Left colon (tissue), 2 donors: ENCODE measurements at regions not wholly inside any gene's neighbourhood (a gene's known extent, or its start where the extent isn't known, plus 50 kb on each side); places are given as distances from the start of the nearest gene placed in this dataset.
A peak's percentile ranks its signal among the peaks of the same experiment; 100 is the strongest.

ENCODE experiments used
- ATAC-seq: fragments of 200-7000 bp; cut with Tn5 transposase; one replicate; pipeline ENCODE4 v1.9.1; 2020; ENCODE audit warnings: mild to moderate bottlenecking, moderate library complexity
- DNase-seq, 2 donors: peaks; one replicate each; pipeline ENCODE4 v3.0.0-alpha.2; 2020
- intact Hi-C, 2 donors: fragments of 100-400 bp; cut with DNase I in 1 of 2; cut with micrococcal nuclease in 1 of 2; formaldehyde crosslinking; loops; one replicate each; pipeline versions ENCODE4 v1.11.2 to v1.14.0; 2022; cut with DNase I, micrococcal nuclease
- donor health status: DM: no; HTN: no; CAD: no.
- donor health status: DM: yes; HTN: yes; CAD: no.

GRCh38 chr1:204736836-204737235, 51.3 kb upstream of the LRRN2 start:
- ATAC-seq (no peak), DNase-seq (no peak)
- intact Hi-C loops = no loop called here

GRCh38 chr1:204738506-204738905, 53.0 kb upstream of the LRRN2 start:
- intact Hi-C loops = no loop called here

GRCh38 chr1:204740354-204740753, 54.8 kb upstream of the LRRN2 start:
- no peak for DNase-seq
- intact Hi-C loops = no loop called here

More at GRCh38 chr1:204738506-204738905, 53.0 kb upstream of the LRRN2 start:
- no peak for ATAC-seq
- no peak for DNase-seq

GRCh38 chr1:204741440-204741839, 55.9 kb upstream of the LRRN2 start:
- DNase-seq = no peak
- ATAC-seq = no peak
- intact Hi-C loops = no loop called here

More at GRCh38 chr1:204740354-204740753, 54.8 kb upstream of the LRRN2 start:
- ATAC-seq = no peak

- no peak for DNase-seq
- ATAC-seq = no peak
- intact Hi-C loops = no loop called here
These were observed 57.2 kb upstream of the LRRN2 start for GRCh38 chr1:204742676-204743251.

- ATAC-seq = no peak
- intact Hi-C loops = no loop called here
- no peak for DNase-seq
These were observed 58.7 kb upstream of the LRRN2 start for GRCh38 chr1:204744107-204744779.

GRCh38 chr1:204746838-204747442, 61.4 kb upstream of the LRRN2 start:
- intact Hi-C loops = no loop called here
- DNase-seq (peak in 1 of 2 donors; percentile 46), ATAC-seq (peak; percentile 76)

- ATAC-seq (no peak), DNase-seq (no peak)
- intact Hi-C loops = no loop called here
These were observed 65.9 kb upstream of the LRRN2 start for GRCh38 chr1:204751480-204751879.

- intact Hi-C loops = no loop called here
- ATAC-seq (peak; percentile 99), DNase-seq (peak; percentile 65 to 85)
These were observed 66.5 kb upstream of the LRRN2 start for GRCh38 chr1:204751883-204752687.

- ATAC-seq (no peak), DNase-seq (no peak)
- intact Hi-C loops = no loop called here
These were observed 67.1 kb upstream of the LRRN2 start for GRCh38 chr1:204752688-204753040.

- no peak for ATAC-seq
- intact Hi-C loops = no loop called here
- DNase-seq = no peak
These were observed 69.3 kb upstream of the LRRN2 start for GRCh38 chr1:204754821-204755220.

GRCh38 chr1:204756349-204756748, 70.8 kb upstream of the LRRN2 start:
- no peak for ATAC-seq
- DNase-seq = no peak
- intact Hi-C loops = no loop called here

GRCh38 chr1:204756811-204757210, 71.3 kb upstream of the LRRN2 start:
- DNase-seq (no peak), ATAC-seq (no peak)
- intact Hi-C loops = no loop called here

GRCh38 chr1:204758601-204759000, 73.1 kb upstream of the LRRN2 start:
- ATAC-seq = no peak
- DNase-seq = no peak
- intact Hi-C loops = no loop called here

- intact Hi-C loops = loop anchor here in 1 of 2 donors (5.0 kb wide), 1 partner anchor 193 kb away; no protein-coding TSS in a partner anchor
- ATAC-seq (no peak), DNase-seq (no peak)
These were observed 74.8 kb upstream of the LRRN2 start for GRCh38 chr1:204760350-204760749.

- DNase-seq (no peak), ATAC-seq (no peak)
- intact Hi-C loops = loop anchor here in 1 of 2 donors (5.0 kb wide), 1 partner anchor 193 kb away; no protein-coding TSS in a partner anchor
These were observed 75.2 kb upstream of the LRRN2 start for GRCh38 chr1:204760757-204761156.

GRCh38 chr1:204763773-204764427, 78.4 kb upstream of the LRRN2 start:
- intact Hi-C loops = loop anchor here in 1 of 2 donors (5.0 kb wide), 1 partner anchor 197 kb away; no protein-coding TSS in a partner anchor
- peak; percentile 62 to 82 for DNase-seq
- peak; percentile 99 for ATAC-seq

GRCh38 chr1:204769997-204770396, 84.5 kb upstream of the LRRN2 start:
- intact Hi-C loops = no loop called here
- no peak for ATAC-seq
- no peak for DNase-seq

- no peak for ATAC-seq
- intact Hi-C loops = no loop called here
- DNase-seq = no peak
These were observed 85.8 kb upstream of the LRRN2 start for GRCh38 chr1:204771358-204771757.
